Pons (tissue), 1 donor: ENCODE measurements at regions not wholly inside any gene's neighbourhood (a gene's known extent, or its start where the extent isn't known, plus 50 kb on each side); places are given as distances from the start of the nearest gene placed in this dataset.
A peak's percentile ranks its signal among the peaks of the same experiment; 100 is the strongest.

Experiments used
- DNase-seq: peaks from one replicate; pipeline ENCODE4 v3.0.0-alpha.2; 2016; ENCODE audit warnings: low spot score

GRCh38 chrX:39805825-39806224 is 291.9 kb downstream of the BCOR start:
- DNase-seq: no peak

- no peak for DNase-seq
These were observed 289.3 kb downstream of the BCOR start for GRCh38 chrX:39808471-39808917.

- DNase-seq: no peak
These were observed 288.4 kb downstream of the BCOR start for GRCh38 chrX:39809331-39809730.

GRCh38 chrX:39810901-39811300 is 286.9 kb downstream of the BCOR start:
- DNase-seq: no peak

GRCh38 chrX:39811376-39811775 is 286.4 kb downstream of the BCOR start:
- DNase-seq: peak; percentile 57

GRCh38 chrX:39813631-39814277 is 284.0 kb downstream of the BCOR start:
- peak; percentile 39 for DNase-seq

GRCh38 chrX:39814391-39814790 is 283.4 kb downstream of the BCOR start:
- peak; percentile 30 for DNase-seq

GRCh38 chrX:39815631-39816030 is 282.1 kb downstream of the BCOR start:
- no peak for DNase-seq

- DNase-seq: no peak
These were observed 280.7 kb downstream of the BCOR start for GRCh38 chrX:39816871-39817731.

GRCh38 chrX:39817754-39818470 is 279.8 kb downstream of the BCOR start:
- no peak for DNase-seq

- DNase-seq: no peak
These were observed 279.0 kb downstream of the BCOR start for GRCh38 chrX:39818750-39819149.

GRCh38 chrX:39819921-39820849 is 277.6 kb downstream of the BCOR start:
- no peak for DNase-seq

- no peak for DNase-seq
These were observed 276.6 kb downstream of the BCOR start for GRCh38 chrX:39820938-39821708.

GRCh38 chrX:39821709-39822095 is 276.1 kb downstream of the BCOR start:
- no peak for DNase-seq

- DNase-seq: no peak
These were observed 275.5 kb downstream of the BCOR start for GRCh38 chrX:39822133-39822748.

- DNase-seq: no peak
These were observed 274.3 kb downstream of the BCOR start for GRCh38 chrX:39823424-39823823.

- DNase-seq: no peak
These were observed 273.9 kb downstream of the BCOR start for GRCh38 chrX:39823854-39824253.

GRCh38 chrX:39826813-39827543 is 270.8 kb downstream of the BCOR start:
- DNase-seq: no peak

GRCh38 chrX:39827951-39828350 is 269.8 kb downstream of the BCOR start:
- no peak for DNase-seq

GRCh38 chrX:39828971-39829370 is 268.8 kb downstream of the BCOR start:
- DNase-seq: no peak
